Adrenal gland (tissue), 5 donors: ENCODE measurements at regions not wholly inside any gene's neighbourhood (a gene's known extent, or its start where the extent isn't known, plus 50 kb on each side); places are given as distances from the start of the nearest gene placed in this dataset.

Experiments used
- CTCF ChIP-seq, 6 experiments: fragments of 450-650 bp in 4 of 6; fragments of 200-600 bp in 2 of 6; sonication (generic) in 1 of 6; IDR thresholded peaks; 1 replicate in 5 of 6; 2 replicates in 1 of 6; pipeline versions ENCODE4 v1.5.1 to v1.8.0; 2016 to 2021; ENCODE audit warnings: antibody characterized with exemption in 6 of 6, mild to moderate bottlenecking in 2 of 6, moderate library complexity in 1 of 6
- POLR2A ChIP-seq, 2 donors: fragments of 450-650 bp; IDR thresholded peaks; one replicate each; pipeline ENCODE4 v1.6.1; 2017; ENCODE audit warnings: antibody characterized with exemption in 2 of 2, mild to moderate bottlenecking in 2 of 2, moderate library complexity in 1 of 2
- donor health status: DM: no; HTN: no; CAD: no.

DNA sequence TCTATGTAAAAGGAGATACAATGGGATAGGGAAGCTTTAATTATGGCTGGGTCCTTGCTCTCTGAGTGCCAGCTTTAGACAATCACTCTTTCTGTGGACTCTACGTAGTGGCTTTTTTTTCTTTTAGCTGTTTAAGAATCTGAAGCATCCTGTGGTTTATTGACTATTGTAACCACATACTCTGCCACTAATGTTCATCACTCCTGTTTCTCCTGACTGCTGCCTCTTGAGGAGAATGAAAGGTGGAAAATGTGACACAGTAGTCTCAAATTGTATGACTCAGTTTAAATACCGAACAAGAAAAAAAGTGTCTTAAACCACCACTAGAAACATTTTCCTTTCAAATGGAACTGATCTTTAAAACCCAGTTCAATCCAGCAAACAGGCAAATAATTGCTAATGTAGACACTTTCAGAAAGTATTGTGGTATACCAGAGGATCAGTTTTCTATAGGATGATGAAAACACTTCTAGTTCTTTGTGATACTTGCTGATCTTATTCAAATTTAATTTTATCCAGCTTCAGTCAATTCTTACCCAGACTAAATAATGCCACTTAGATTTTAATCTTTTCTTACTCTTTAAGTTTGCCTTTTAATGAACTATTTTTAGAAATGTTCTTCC lies 302.7 kb upstream of the PMFBP1 start:
- no peak for TF ChIP-seq CTCF (IDR thresholded peaks at IDR 0.05)
- no peak for TF ChIP-seq POLR2A (IDR thresholded peaks at IDR 0.05)
